Loucy (cell line): ENCODE measurements at regions not wholly inside any gene's neighbourhood (a gene's known extent, or its start where the extent isn't known, plus 50 kb on each side); places are given as distances from the start of the nearest gene placed in this dataset.

Experiments
- EZH2phosphoT487 ChIP-seq: fragments of 200-600 bp; IDR thresholded peaks from 2 replicates; pipeline ENCODE4 v1.6.1; 2018; ENCODE audit warnings: antibody characterized with exemption, mild to moderate bottlenecking, moderate library complexity, borderline replicate concordance
- TF ChIP-seq, protein P1 (sequence below): fragments of 200-600 bp; sonication (generic); conservative IDR thresholded peaks from 2 replicates; pipeline ENCODE4 v1.5.1; 2014; ENCODE audit warnings: mild to moderate bottlenecking, antibody characterized with exemption, low read length

DNA sequence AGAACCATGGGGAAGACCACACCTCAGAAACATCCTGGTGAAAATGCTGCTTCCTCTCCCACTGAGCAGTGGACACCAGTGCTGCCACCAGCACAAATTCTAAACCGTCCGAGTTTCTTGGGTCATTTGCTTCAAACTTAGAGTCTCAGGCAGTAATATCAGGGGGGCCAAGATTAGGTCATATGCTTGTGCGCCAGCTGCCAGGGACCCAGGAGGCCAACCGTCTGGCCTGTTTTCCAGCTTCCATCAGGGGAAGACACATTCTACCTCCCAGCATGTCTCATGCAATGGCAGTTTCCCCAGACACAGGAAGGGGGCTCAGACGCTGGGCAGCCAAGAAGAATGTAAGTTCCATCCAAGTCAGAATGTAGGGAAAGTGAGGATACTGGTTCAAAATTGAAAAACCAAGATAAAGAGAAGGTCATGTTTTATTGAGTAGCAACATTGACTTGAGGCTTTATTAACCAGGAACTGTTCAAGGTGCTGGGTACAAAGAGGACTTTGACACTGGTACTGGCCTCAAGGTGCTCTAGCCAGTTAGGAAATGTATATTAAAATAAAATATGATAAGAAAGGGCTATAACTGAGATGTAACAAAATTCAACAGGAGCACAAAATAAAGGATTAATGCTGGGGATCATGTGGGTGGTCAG lies 59.7 kb upstream of the EED start:
- TF ChIP-seq EZH2phosphoT487: no peak
- TF ChIP-seq, protein P1, sequence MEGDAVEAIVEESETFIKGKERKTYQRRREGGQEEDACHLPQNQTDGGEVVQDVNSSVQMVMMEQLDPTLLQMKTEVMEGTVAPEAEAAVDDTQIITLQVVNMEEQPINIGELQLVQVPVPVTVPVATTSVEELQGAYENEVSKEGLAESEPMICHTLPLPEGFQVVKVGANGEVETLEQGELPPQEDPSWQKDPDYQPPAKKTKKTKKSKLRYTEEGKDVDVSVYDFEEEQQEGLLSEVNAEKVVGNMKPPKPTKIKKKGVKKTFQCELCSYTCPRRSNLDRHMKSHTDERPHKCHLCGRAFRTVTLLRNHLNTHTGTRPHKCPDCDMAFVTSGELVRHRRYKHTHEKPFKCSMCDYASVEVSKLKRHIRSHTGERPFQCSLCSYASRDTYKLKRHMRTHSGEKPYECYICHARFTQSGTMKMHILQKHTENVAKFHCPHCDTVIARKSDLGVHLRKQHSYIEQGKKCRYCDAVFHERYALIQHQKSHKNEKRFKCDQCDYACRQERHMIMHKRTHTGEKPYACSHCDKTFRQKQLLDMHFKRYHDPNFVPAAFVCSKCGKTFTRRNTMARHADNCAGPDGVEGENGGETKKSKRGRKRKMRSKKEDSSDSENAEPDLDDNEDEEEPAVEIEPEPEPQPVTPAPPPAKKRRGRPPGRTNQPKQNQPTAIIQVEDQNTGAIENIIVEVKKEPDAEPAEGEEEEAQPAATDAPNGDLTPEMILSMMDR: no peak
